IMR-90 (cell line): ENCODE measurements at regions not wholly inside any gene's neighbourhood (a gene's known extent, or its start where the extent isn't known, plus 50 kb on each side); places are given as distances from the start of the nearest gene placed in this dataset.

Experiments
- POLR2A ChIP-seq: IDR thresholded peaks from 2 replicates; pipeline ENCODE4 v1.6.1; 2012; ENCODE audit warnings: mild to moderate bottlenecking, low read depth, low read length
- TF ChIP-seq, protein P1 (sequence below): conservative IDR thresholded peaks from 2 replicates; pipeline ENCODE4 v1.5.1; 2012; ENCODE audit warnings: mild to moderate bottlenecking, low read depth, low read length, improper control_type of control experiment

DNA sequence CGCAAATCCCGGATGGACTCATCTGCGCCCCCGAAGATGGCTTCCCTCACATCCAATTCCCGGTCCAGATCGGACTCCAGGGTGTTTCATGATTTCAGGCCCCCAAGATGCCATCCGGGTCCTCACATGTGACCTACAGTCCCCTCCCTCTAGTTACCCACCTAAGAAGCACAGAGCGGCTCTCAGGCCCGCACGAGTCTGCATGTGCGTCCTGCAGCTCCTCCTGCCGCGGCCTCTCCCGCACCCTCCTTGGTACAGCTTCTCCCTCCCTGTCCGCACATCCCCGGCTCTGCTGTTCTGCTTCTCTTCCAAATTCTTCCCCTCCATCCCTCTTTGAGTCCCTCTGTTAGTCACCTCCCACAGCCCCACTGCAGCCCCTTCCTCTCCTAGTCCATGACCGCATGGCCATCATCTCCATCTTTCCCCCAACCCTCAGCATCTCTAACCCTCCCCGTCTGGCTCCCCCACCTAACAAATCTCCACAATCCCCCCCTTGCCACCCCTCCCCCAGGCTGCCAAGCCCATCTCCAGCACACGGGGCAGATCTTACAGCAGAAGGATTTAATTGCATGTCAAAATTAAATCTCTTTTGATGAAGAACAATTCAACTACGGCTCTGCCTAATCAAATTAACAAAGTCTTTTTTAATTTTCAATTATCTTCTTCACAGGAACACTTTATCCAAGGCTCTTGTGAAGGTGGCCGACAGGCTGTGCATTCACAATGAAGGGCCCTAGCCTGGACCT lies 231.0 kb downstream of the RBFOX3 start:
- TF ChIP-seq POLR2A = no peak
- TF ChIP-seq, protein P1, sequence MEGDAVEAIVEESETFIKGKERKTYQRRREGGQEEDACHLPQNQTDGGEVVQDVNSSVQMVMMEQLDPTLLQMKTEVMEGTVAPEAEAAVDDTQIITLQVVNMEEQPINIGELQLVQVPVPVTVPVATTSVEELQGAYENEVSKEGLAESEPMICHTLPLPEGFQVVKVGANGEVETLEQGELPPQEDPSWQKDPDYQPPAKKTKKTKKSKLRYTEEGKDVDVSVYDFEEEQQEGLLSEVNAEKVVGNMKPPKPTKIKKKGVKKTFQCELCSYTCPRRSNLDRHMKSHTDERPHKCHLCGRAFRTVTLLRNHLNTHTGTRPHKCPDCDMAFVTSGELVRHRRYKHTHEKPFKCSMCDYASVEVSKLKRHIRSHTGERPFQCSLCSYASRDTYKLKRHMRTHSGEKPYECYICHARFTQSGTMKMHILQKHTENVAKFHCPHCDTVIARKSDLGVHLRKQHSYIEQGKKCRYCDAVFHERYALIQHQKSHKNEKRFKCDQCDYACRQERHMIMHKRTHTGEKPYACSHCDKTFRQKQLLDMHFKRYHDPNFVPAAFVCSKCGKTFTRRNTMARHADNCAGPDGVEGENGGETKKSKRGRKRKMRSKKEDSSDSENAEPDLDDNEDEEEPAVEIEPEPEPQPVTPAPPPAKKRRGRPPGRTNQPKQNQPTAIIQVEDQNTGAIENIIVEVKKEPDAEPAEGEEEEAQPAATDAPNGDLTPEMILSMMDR = no peak
